Activated T-cell treated with anti-CD3 and anti-CD28 coated beads, Interleukin-2, amount 50 U/mL, for 1 hour (primary cell): ENCODE measurements at regions not wholly inside any gene's neighbourhood (a gene's known extent, or its start where the extent isn't known, plus 50 kb on each side); places are given as distances from the start of the nearest gene placed in this dataset.
"Not testable (repeated sequence)": the region's sequence is repeated elsewhere in the genome, so short reads cannot be mapped to it uniquely, and the experiment has no call there.

Experiments used
- DNase-seq: peaks from one replicate; pipeline ENCODE4 v3.0.0-alpha.2; 2020

GRCh38 chr5:91744470-91744869 is 361.4 kb upstream of the ARRDC3 start:
- DNase-seq, result not testable (repeated sequence)

DNA sequence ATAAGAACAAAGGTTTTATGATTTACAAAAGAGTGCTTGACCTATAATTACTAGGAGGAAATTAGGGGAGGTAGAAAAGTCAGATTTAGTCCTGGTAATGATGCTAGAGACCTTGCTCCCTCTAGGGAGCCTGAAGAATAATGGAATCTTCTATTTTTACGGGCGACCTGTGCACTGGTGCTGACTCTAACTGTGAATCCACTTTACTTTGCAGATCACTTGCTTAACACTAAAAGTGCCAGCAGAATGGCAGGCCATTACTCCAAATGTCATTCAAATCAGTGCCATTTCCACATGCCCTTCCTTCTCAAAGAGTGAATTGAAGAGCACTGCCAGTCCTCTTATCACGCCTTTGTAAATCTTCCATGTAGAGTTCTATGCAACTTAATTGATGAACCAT is 359.4 kb upstream of the ARRDC3 start:
- no peak for DNase-seq

GRCh38 chr5:91741764-91742505 is 358.8 kb upstream of the ARRDC3 start:
- no peak for DNase-seq

GRCh38 chr5:91730026-91730425 is 346.9 kb upstream of the ARRDC3 start:
- DNase-seq, result no peak

DNA sequence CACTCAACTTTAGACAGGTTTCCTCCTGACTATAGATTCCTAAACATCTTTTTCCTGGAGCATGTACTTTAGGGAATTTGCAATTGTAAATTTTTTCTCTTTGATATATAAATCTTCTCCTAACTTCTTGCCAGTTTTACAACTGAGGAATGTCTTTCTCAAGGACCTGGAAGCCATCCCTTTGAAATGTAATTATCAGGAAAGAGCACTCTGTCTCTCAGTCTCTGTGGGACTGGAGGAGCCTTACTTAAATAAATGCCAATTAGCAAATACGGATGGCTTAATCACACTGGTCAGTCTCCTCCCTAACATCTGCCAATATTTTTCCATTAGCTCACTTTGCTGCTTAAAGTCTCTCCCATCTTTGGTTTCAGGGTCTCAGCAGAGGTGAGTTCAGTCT is 344.3 kb upstream of the ARRDC3 start:
- DNase-seq, result no peak

DNA sequence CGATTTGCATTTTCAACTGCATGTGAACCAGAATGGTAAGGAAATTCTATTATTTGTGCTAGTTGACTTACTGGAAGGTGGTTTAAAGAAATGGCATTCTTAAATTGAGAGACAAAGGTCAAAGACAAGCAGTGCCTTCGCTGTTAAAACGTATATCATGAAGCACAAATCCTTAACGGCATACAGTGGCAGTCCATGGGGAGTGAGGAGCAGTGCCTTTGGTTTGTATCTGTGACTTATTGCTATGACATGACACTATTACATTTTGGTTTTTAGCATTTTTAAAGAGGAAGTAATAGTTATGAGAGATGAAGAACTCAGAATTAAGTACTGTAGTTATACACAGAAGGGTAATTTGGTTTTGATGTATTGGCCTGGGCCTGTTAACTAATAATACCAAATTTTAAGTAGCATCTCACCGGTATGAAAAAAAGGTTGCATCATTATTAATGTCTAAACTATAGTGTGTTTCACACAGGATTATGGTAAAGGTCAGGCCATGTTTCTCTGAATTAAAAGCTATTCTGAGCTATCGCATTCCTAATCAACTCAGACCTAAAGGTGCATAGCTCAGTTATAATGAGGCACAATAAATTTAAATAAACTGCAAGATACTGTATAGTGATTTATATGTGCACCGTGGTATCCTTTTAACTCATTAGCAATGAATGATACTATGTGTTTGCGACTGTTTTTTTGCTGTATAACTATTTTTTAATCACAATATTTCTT is 339.8 kb upstream of the ARRDC3 start:
- DNase-seq, result no peak

DNA sequence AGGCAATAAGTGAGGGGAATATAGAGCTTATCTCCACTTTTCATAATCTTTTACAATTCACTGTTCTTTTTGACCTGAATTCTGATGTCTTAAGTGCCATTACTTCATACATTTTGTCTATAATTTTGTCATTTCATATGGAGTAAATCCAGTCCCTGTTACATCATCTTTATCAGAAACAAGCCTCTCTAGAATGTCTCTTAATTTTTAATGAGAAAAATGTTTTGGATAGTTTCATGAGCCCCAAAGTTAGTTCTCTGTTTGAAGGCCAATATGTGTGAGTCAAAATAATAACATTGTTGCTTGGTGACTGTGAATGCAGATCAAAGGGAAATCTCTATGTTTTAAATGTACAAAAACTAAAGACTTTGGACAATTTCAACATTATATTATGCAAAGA is 329.6 kb upstream of the ARRDC3 start:
- DNase-seq, result no peak

DNA sequence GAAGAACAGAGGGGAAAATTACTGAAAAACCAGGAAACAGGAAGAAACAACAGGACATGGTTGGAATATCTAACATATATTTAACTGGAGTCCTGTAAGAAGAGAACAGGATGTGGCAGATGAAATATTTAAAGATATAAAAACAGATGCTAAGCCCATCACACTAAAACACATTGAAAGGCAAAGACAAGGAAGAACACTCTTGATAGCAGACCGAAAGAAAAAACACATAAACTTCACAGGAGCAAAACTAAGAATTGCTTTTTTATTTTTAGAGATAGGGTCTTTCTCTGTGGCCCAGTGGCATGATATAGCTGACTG is 324.4 kb upstream of the ARRDC3 start:
- DNase-seq, result no peak

DNA sequence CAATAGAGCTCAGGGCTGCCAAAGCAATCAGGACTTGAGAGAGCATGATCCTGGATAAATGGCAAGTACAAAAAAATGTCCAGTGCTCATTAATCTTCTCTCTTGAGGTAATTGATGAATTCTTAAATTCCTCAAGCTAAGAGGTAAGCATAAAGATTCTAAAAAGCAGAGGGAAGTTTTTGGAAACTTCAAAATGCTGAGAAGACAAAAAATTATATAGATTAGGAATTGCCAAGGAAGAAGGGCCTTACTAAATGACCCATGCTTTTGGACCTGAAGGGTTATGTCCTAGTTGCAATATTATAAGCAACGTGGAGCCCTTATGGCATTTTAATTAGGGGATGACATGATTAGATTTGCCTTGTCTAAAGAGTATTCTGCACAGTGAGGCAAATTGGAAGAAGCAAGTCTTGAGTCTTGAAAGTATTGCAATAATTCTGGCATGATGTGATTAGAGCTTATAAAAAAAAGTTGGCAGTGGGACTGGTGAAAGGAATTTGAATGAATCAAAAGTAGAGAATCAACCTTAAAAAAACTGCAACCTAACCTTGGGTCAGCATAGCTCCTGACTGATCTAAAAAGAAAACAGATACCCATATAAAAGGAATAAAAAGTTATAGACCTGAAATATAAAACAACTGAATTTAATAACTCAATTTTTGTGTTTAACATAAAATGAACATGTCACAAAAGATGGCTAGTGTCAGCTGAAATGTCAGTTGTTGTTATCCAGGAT is 323.8 kb upstream of the ARRDC3 start:
- DNase-seq, result no peak

DNA sequence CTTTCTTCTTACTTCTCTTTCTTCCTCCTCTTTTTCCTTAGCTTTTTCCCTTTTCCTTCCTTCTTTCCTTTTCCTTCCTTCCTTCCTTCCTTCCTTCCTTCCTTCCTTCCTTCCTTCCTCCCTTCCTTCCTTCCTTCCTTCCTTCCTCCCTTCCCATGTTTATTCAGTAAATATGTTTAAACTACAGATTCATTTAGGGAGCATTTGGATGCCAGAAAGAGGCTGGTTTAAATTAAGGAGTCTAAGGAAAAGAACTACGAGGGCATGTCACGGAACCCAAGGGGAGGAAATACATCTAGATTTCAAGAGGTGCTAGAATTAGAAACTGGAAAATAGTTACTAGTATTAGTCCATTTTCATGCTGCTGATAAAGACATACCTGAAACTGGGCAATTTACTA is 320.0 kb upstream of the ARRDC3 start:
- no peak for DNase-seq

DNA sequence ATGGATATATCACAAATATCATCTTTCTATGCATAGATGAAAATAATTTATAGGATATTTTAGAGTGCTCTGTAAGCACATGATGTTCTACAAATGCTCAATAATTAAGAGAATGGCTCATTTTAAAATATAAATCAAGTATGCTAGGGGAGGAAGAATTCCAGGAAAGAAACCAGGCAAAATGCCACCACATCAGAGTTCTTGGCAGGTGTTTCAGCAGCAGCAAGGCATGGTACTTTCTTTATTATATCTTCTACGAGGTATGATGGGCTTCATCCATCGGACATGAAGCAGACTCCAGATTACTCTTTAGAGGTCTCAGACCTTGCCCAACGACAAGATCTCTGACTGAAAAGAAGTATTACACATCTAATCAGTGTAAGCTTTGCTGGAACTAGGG is 316.3 kb upstream of the ARRDC3 start:
- DNase-seq, result no peak

- no peak for DNase-seq
These were observed 308.5 kb upstream of the ARRDC3 start for GRCh38 chr5:91691592-91691991.

- DNase-seq, result no peak
These were observed 307.8 kb upstream of the ARRDC3 start for GRCh38 chr5:91690921-91691320.

GRCh38 chr5:91687430-91687829 is 304.3 kb upstream of the ARRDC3 start:
- DNase-seq, result no peak

GRCh38 chr5:91684625-91685024 is 301.5 kb upstream of the ARRDC3 start:
- DNase-seq, result no peak

DNA sequence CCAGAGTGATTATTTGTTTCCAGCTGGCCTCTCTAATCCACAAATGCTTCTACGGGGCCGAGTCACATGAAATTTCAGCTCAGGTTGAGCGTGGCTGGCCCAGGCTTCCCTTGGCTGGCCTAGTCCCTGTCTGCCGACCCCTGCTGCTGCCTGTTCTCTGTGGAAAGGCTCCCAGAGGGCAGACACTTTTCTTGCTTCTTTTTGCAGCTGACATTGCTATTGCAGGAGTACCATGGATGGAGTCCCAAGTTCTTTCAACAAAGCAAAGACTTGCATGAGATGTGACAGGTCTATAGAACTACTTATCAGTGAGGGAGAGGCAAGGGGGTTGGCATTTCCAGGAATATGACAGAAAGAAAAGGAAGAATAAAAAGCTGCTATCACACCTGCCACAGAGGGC is 287.4 kb upstream of the ARRDC3 start:
- DNase-seq, result no peak

GRCh38 chr5:91670122-91670521 is 287.0 kb upstream of the ARRDC3 start:
- no peak for DNase-seq

DNA sequence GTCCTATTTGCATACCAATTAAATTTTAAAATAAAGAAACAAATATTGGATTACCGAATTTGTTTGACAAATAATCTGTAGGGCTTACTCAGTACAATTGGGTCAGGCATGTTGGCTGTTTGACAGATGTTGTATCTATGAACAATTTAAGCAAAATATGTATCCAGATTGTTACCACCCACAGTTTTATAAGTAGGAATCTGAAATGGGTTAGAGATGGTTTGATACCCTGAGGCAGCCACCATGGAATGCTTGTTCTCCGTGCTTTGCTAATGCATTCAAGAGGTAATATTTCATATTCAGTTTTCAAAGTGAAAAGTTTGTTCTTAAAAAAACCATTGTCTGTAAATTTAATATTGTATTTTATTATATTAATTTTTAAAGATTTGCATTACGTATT is 285.1 kb upstream of the ARRDC3 start:
- no peak for DNase-seq

DNA sequence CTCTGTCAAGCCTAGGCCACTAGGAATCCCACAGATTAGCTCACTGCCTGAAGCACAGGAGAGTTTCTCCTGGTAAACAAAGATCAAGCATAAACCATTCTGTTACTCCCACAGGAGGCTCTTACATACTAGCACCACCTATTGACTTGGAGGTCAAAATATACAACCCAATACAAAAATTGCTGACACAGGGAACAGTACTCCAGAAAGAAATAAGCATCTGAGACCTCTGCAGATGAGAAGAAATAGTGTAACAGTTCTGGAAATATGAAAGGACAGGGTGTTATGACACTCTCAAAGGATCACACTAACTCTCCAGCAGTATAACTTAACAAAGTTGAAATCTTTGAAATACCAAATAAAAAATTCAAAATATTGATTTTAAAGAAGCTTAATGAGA is 269.6 kb upstream of the ARRDC3 start:
- no peak for DNase-seq

GRCh38 chr5:91651704-91652103 is 268.6 kb upstream of the ARRDC3 start:
- DNase-seq, result no peak

DNA sequence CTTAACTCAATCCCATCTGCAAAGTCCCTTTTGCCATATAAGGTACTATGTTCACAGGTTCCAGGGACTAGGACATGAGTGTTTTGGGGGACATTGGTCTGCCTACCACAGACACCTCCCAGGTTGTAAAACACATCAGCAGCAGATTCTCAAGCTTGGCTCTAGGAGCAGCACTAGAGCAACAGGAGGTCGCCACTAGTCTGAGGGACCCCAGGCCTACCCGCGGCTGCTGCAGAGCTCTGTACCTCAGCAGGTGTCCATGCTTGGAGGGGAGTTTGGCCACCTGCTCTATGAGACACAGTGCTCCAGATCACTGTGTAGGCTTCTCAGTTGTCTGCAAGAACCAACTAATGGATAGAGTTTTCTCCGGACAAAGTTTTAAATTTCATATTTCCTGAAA is 262.2 kb upstream of the ARRDC3 start:
- no peak for DNase-seq

- no peak for DNase-seq
These were observed 260.7 kb upstream of the ARRDC3 start for GRCh38 chr5:91643797-91644196.

- DNase-seq, result no peak
These were observed 259.5 kb upstream of the ARRDC3 start for GRCh38 chr5:91642581-91642980.

- no peak for DNase-seq
These were observed 258.7 kb upstream of the ARRDC3 start for GRCh38 chr5:91641730-91642350.
